Tibial artery (tissue), 4 donors: ENCODE measurements at regions not wholly inside any gene's neighbourhood (a gene's known extent, or its start where the extent isn't known, plus 50 kb on each side); places are given as distances from the start of the nearest gene placed in this dataset.

Source experiments
- DNase-seq, 2 donors: peaks; one replicate each; pipeline ENCODE4 v3.0.0-alpha.2; 2019
- H3K27ac ChIP-seq, 2 donors: fragments of 200-600 bp; sonication (generic) in 1 of 2; 1 replicate in 1 of 2; 2 replicates in 1 of 2; pipeline ENCODE4 v1.5.1; 2018 to 2019; ENCODE audit warnings: mild to moderate bottlenecking in 1 of 2
- H3K27me3 ChIP-seq, 2 donors: fragments of 200-600 bp; sonication (generic) in 1 of 2; one replicate each; pipeline versions ENCODE4 v1.5.1 to v1.6.0; 2016 to 2019
- H3K36me3 ChIP-seq, 3 donors: fragments of 200-600 bp; sonication (generic) in 2 of 3; one replicate each; pipeline ENCODE4 v1.5.1; 2016 to 2019; ENCODE audit warnings: mild to moderate bottlenecking in 2 of 3
- H3K4me1 ChIP-seq, 4 donors: fragments of 200-600 bp; sonication (generic) in 2 of 4; 1 replicate in 3 of 4; 2 replicates in 1 of 4; pipeline ENCODE4 v1.5.1; 2016 to 2019
- H3K4me3 ChIP-seq, 2 donors: fragments of 200-600 bp; sonication (generic) in 1 of 2; 1 replicate in 1 of 2; 2 replicates in 1 of 2; pipeline ENCODE4 v1.5.1; 2018 to 2019; ENCODE audit warnings: mild to moderate bottlenecking in 2 of 2
- H3K9me3 ChIP-seq, 3 donors: fragments of 200-600 bp; sonication (generic) in 1 of 3; one replicate each; pipeline ENCODE4 v1.5.1; 2016 to 2019
- CTCF ChIP-seq, 2 experiments: fragments of 200-600 bp in 1 of 2; fragments of 450-650 bp in 1 of 2; IDR thresholded peaks; one replicate each; pipeline ENCODE4 v1.5.1; 2017 to 2019; ENCODE audit warnings: antibody characterized with exemption in 2 of 2, mild to moderate bottlenecking in 1 of 2, moderate library complexity in 1 of 2
- intact Hi-C: fragments of 100-400 bp; cut with DNase I; formaldehyde crosslinking; loops from one replicate; pipeline ENCODE4 v1.15.0; 2023; ENCODE audit warnings: low total_unique reads

GRCh38 chr3:152087153-152087552, 181.6 kb upstream of the MBNL1 start:
- Histone ChIP-seq H3K9me3 (no peaks in the 10 kb centered on the region), H3K36me3 (no peaks in the 10 kb centered on the region), H3K4me3 (no peak overlapping the region), H3K27me3 (no peaks in the 10 kb centered on the region), H3K4me1 (peaks cover 0 to 56% (median 8%) of the 10 kb centered on the region in 4 donors), H3K27ac (peak overlapping the region; percentile 59 to 73)
- intact Hi-C loops = no loop called here
- DNase-seq = peak in 1 of 2 donors; percentile 67
- no peak for TF ChIP-seq CTCF (IDR thresholded peaks at IDR 0.05)

GRCh38 chr3:152089528-152089927, 179.2 kb upstream of the MBNL1 start:
- no peak overlapping the region for H3K4me3 ChIP-seq
- peaks cover 0 to 53% (median 8%) of the 10 kb centered on the region in 4 donors for H3K4me1 ChIP-seq
- peak overlapping the region in 1 of 2 donors; percentile 73 for H3K27ac ChIP-seq
- no peak for DNase-seq
- H3K9me3 ChIP-seq = no peaks in the 10 kb centered on the region
- no peaks in the 10 kb centered on the region for H3K27me3 ChIP-seq
- TF ChIP-seq CTCF (IDR thresholded peaks at IDR 0.05) = no peak
- intact Hi-C loops = no loop called here
- H3K36me3 ChIP-seq = no peaks in the 10 kb centered on the region

- Histone ChIP-seq H3K4me1 (peaks cover 0 to 63% (median 9%) of the 10 kb centered on the region in 4 donors), H3K27me3 (no peaks in the 10 kb centered on the region), H3K27ac (peak overlapping the region in 1 of 2 donors; percentile 73), H3K4me3 (no peak overlapping the region), H3K9me3 (no peaks in the 10 kb centered on the region), H3K36me3 (no peaks in the 10 kb centered on the region)
- TF ChIP-seq CTCF (IDR thresholded peaks at IDR 0.05) = no peak
- DNase-seq = no peak
- intact Hi-C loops = no loop called here
Measured at GRCh38 chr3:152091725-152092124, 177.0 kb upstream of the MBNL1 start.

- no peaks in the 10 kb centered on the region for H3K27me3 ChIP-seq
- H3K9me3 ChIP-seq = no peaks in the 10 kb centered on the region
- peaks cover 0 to 47% (median 1%) of the 10 kb centered on the region in 4 donors for H3K4me1 ChIP-seq
- no peak overlapping the region for H3K27ac ChIP-seq
- H3K36me3 ChIP-seq = no peaks in the 10 kb centered on the region
- intact Hi-C loops = no loop called here
- no peak overlapping the region for H3K4me3 ChIP-seq
- no peak for TF ChIP-seq CTCF (IDR thresholded peaks at IDR 0.05)
- DNase-seq = no peak
Measured at GRCh38 chr3:152093901-152094300, 174.8 kb upstream of the MBNL1 start.

- no peak overlapping the region for H3K4me3 ChIP-seq
- H3K27ac ChIP-seq = peak overlapping the region in 1 of 2 donors; percentile 56
- no peaks in the 10 kb centered on the region for H3K27me3 ChIP-seq
- no peak for DNase-seq
- H3K36me3 ChIP-seq = no peaks in the 10 kb centered on the region
- peaks cover 0 to 43% (median 1%) of the 10 kb centered on the region in 4 donors for H3K4me1 ChIP-seq
- H3K9me3 ChIP-seq = no peaks in the 10 kb centered on the region
- intact Hi-C loops = no loop called here
- TF ChIP-seq CTCF (IDR thresholded peaks at IDR 0.05) = no peak
Measured at GRCh38 chr3:152094406-152094805, 174.3 kb upstream of the MBNL1 start.

- Histone ChIP-seq H3K4me3 (no peak overlapping the region), H3K27ac (peak overlapping the region; percentile 45 to 56), H3K4me1 (peaks cover 0 to 33% (median 1%) of the 10 kb centered on the region in 4 donors), H3K27me3 (no peaks in the 10 kb centered on the region), H3K36me3 (no peaks in the 10 kb centered on the region), H3K9me3 (no peaks in the 10 kb centered on the region)
- intact Hi-C loops = no loop called here
- DNase-seq = no peak
- no peak for TF ChIP-seq CTCF (IDR thresholded peaks at IDR 0.05)
Measured at GRCh38 chr3:152095472-152095871, 173.3 kb upstream of the MBNL1 start.
